ENCODE measurements at regions not wholly inside any gene's neighbourhood (a gene's known extent, or its start where the extent isn't known, plus 50 kb on each side); places are given as distances from the start of the nearest gene placed in this dataset.

GRCh38 chr3:5898106-5898505, 710.6 kb downstream of the EDEM1 start:
- TF ChIP-seq CTCF (IDR thresholded peaks at IDR 0.05) (no peak), POLR2A (IDR thresholded peaks at IDR 0.05) (no peak), POLR2AphosphoS5 (IDR thresholded peaks at IDR 0.05) (no peak)

Measured in prostate gland (tissue), 2 donors.